AG10803 (cell line): ENCODE measurements at regions not wholly inside any gene's neighbourhood (a gene's known extent, or its start where the extent isn't known, plus 50 kb on each side); places are given as distances from the start of the nearest gene placed in this dataset.
"Not testable (repeated sequence)": the region's sequence is repeated elsewhere in the genome, so short reads cannot be mapped to it uniquely, and the experiment has no call there.

ENCODE experiments used
- DNase-seq: peaks from one replicate; pipeline ENCODE4 v3.0.0; 2010; ENCODE audit warnings: low read depth
- H3K4me3 ChIP-seq: 2 replicates; pipeline ENCODE4 v1.5.1; 2011; ENCODE audit warnings: mild to moderate bottlenecking, low read length, control low read depth
- CTCF ChIP-seq: conservative IDR thresholded peaks from 2 replicates; pipeline ENCODE4 v1.5.1; 2011; ENCODE audit warnings: mild to moderate bottlenecking, low read length, control low read depth, inconsistent platforms

GRCh38 chr4:14165222-14165920 is 537.8 kb upstream of the BOD1L1 start:
- TF ChIP-seq CTCF, result no peak
- no peak for DNase-seq
- H3K4me3 ChIP-seq, result no peak overlapping the region

- no peak overlapping the region for H3K4me3 ChIP-seq
- no peak for DNase-seq
- no peak for TF ChIP-seq CTCF
These were observed 540.5 kb upstream of the BOD1L1 start for GRCh38 chr4:14167876-14168510.

- DNase-seq, result peak; percentile 78
- TF ChIP-seq CTCF, result no peak
- H3K4me3 ChIP-seq, result no peak overlapping the region
These were observed 541.4 kb upstream of the BOD1L1 start for GRCh38 chr4:14168919-14169318.

GRCh38 chr4:14169460-14169859 is 541.9 kb upstream of the BOD1L1 start:
- no peak for TF ChIP-seq CTCF
- DNase-seq, result peak; percentile 32
- H3K4me3 ChIP-seq, result no peak overlapping the region

- not testable (repeated sequence) for H3K4me3 ChIP-seq, DNase-seq
These were observed 542.4 kb upstream of the BOD1L1 start for GRCh38 chr4:14169940-14170339.

- no peak for DNase-seq
- TF ChIP-seq CTCF, result no peak
- H3K4me3 ChIP-seq, result no peak overlapping the region
These were observed 549.1 kb upstream of the BOD1L1 start for GRCh38 chr4:14176613-14177012.

GRCh38 chr4:14177987-14178386 is 550.5 kb upstream of the BOD1L1 start:
- TF ChIP-seq CTCF, result no peak
- no peak overlapping the region for H3K4me3 ChIP-seq
- DNase-seq, result no peak
